ENCODE measurements at regions not wholly inside any gene's neighbourhood (a gene's known extent, or its start where the extent isn't known, plus 50 kb on each side); places are given as distances from the start of the nearest gene placed in this dataset.

GRCh38 chr10:130807096-130807495, 504.4 kb downstream of the TCERG1L start:
- ATAC-seq = no peak

- ATAC-seq = no peak
Measured at GRCh38 chr10:130807721-130808120, 503.8 kb downstream of the TCERG1L start.

- ATAC-seq = no peak
Measured at GRCh38 chr10:130808243-130808642, 503.3 kb downstream of the TCERG1L start.

- ATAC-seq = no peak
Measured at GRCh38 chr10:130808686-130809085, 502.8 kb downstream of the TCERG1L start.

DNA sequence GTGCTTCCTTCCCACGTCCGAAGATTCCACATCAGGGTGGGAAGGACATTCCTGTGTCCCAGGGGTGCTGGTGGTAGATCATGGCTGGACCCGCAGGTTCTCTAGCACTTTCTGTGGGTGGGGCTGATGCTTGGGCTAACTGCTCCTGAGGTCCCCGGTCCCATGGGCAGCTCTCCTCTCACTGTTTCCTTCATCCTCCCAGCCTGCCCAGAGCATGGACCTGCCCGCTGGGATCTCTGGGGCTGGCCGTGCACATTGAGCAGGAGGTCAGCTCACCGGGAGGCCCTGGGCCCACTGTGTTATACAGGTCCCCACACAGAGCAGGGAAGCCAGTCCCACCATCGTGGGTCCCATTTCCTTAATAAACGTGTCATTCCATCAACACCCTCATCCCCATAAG, 502.3 kb downstream of the TCERG1L start:
- no peak for ATAC-seq

- ATAC-seq = no peak
Measured at GRCh38 chr10:130809761-130810515, 501.6 kb downstream of the TCERG1L start.

GRCh38 chr10:130810856-130811255, 500.7 kb downstream of the TCERG1L start:
- ATAC-seq = no peak

DNA sequence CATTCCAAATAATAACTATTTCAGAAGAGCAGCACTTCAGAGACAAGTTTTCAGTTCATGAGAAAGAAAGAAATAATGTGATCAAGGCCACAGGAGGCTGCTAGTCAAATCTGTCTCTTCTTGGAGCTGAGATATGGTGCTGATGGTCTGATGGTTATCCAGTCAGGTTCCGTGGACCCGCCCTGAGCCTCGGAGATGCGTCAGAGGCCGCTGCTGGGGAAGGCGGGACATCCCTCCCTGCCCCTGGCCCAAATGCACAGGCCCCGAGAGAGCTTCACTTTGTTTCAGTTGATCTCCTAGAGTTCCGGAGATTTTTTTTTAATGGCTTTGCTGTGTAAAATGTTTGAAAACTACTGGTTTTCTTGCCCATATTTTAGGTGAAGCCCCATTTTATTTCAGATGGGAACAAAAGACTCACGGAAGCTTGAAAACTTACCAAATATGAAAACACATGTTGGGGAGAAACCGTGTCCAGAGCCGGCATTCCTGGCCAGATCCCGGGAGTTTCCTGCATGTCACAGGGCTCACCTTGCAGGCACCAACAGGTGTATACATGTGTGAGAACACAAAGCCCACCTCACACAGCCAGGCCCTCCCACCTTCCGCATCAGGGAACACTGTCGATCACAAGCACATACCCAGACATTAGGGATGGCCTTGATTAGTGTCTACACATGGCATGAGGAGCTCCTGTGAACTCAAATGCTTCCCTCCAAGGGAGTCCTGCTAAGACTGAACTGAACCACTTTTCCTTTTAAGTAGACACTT, 499.0 kb downstream of the TCERG1L start:
- ATAC-seq = no peak

DNA sequence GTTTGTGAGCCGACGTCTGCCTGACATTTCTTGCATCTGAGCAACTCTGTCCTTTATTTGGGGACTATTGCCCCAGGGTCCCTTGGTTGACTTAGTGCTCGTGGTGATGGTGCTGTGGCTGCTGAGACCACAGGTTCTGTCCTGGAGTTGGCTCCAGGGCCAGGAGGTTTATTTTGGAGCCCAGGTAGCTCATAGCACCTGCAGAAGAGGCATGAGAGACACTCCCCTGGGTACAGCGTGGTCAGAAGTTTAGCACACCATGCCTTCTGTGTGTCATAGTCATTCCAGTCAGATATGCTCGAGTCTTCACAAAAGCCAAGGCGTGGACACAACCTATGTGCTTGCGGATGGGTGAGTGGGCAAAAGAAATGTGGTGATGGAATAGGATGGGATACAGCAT, 496.9 kb downstream of the TCERG1L start:
- no peak for ATAC-seq

DNA sequence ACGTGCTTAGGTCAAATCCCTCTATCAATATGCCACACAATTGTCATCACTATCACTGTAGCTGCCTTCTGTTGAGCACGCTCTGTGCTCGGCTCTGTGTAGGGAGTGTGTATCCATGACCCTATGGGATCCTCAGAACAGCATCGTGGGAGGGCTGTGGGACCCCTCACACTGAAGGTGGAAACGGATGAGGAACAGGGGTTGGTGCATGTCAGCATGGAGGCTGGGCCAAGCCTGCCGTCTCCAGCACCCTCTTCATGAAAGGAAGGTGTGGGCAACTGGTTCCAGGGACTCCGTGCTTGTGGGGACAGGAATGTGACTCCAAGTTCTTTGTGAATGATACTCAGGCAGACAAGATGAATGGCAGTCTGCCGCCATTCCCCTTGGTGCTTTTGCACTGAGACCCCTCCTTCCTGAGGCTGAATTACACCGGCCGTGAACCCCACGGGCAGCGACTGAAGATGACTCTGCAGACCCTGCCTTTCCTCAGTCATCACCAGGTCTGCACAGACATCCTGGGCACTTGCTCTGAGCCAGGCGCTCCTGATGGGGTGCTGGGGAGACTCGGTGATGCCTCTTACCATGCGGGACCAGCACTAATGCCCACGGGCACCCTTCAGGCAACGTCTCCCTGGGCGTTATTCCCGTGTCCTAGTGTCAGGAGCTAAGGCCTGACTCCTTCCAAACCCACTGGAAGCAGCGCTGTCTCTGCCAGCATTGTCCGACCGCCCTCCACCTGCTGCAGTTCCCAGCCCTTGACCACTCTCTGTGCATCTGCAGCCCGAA, 495.2 kb downstream of the TCERG1L start:
- no peak for ATAC-seq

GRCh38 chr10:130817046-130817624, 494.4 kb downstream of the TCERG1L start:
- ATAC-seq = no peak

DNA sequence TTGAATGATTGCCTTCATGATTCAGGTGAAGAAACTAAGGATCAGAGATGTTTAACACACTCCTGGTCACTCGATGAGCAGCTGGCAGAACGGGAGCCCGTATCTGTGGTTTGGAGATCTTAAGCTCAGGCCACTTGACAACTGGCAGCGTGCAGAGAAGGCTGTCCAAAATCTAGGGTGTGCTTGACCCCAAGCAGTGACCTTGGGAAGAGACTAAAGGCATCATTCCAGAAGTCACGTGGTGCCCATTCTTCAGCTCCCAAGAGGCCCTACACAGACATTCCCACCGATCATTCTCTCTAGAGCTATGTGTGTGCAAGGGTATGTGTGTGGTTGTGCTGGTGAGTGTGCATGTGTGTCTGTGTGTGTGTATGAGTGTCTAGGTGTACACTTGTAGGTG, 493.8 kb downstream of the TCERG1L start:
- ATAC-seq = no peak

DNA sequence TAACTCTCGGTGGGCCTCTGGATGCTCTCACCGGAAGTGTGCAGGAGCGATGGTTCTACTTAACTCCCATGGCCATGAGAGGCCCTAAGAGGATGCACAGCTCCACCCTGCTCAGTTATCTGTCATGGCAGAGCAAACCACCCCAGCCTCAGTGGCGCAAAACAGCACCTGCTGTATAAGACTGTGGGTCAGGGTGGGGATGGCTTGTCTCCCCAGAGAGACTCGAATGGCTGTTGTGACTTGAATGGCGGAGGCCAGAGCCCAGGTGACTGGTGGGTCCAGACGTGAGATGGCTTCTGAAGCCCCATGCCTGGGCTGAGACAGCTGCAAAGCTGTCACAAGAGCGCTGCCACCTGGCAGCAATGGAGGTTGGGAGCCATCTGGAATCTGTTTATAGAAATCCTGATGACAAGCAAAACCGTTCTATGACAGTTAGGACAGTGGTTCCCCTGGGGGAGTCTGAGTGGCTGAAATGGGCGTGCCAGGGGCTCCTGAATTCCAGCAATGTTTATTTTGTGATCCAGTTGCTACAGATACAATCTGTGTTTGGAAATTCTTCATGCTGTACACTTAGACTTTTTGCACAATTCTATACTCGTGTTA, 490.5 kb downstream of the TCERG1L start:
- ATAC-seq = no peak

DNA sequence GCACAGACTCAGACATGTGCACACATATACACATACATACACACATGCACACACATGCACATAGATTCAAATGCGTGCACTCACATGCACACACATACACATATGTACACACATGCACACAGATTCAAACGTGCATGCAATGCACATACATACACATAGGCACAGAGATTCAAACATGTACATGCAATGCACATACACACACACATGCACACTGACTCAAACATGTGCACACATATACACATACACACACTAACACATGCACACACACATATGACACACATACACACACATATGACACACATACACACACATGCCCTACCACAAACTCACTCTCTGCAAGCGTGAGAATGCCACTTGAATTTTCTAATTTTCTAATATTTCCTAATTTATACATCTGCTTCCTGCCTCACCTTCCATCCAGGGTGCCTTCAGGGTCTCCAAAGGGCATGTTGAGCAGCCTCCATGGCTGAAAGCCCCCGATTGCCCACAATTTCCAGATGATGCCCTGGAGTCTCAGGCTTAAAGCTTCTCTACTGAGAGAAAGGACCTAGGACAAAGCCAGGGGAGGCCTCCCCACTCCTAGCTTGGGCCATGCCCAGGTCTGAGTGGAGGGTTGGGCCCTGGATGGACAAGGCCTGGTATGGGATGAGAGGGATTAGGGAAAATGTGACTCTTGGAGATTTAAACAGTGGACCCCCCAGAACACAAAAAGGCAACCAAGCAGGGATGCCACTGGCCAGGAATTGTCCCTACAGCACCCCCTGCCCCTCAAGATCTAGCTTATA, 487.1 kb downstream of the TCERG1L start:
- no peak for ATAC-seq

DNA sequence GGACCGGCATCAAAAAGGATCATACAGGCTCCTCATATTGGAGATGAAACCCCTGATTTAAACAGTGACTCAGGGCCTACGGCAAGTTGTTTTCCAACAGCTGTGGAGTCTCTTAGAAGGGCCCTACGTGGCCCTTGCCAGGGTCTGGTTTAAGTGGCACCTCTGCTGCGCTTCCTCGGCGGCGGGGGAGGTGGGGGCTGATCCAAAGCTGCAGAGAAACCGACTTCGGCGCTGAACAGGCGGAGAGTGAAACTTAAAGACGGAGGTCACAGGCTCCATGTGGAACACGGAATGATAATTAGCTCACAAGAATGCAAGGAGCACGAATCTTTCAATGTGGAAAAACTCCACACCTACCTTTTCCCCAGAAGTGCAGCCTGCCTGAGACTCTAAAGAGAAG, 477.9 kb downstream of the TCERG1L start:
- ATAC-seq = no peak

DNA sequence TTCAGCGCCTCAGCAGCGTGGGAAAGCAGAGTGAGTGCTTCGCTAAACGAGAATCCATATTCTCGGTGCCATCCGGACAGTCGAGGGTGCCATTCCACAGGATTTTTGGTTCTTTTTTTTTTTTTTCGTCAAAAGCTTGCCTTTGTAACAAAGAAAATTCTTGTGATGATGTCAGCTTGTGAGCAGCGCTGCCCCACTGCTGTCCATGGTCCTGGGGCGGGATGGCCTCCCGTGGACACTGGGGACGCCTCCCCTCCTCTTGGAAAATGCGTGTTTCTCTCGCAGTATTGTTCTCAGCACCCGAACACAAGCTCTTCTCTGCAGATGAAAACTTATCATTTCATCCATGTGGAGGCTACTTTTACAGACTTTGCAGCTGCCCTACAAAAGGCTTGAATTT, 477.4 kb downstream of the TCERG1L start:
- ATAC-seq = no peak

GRCh38 chr10:130834573-130834972, 476.9 kb downstream of the TCERG1L start:
- ATAC-seq = no peak

DNA sequence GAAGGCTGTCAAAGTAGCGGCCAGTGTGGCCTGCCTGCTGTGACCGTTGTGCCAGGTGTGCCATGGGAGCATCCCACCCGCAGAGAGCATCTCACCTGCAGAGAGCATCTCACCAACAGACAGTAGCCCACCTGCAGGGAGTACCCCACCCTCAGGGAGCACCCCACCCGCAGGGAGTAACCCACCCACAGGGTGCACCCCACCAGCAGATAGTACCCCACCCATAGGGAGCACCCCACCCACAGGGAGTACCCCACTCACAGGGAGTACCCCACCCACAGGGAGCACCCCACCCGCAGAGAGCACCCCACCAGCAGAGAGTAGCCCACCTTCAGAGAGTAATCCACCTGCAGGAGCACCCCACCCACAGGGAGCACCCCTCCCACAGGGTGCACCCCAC, 476.5 kb downstream of the TCERG1L start:
- no peak for ATAC-seq

GRCh38 chr10:130836344-130836743, 475.2 kb downstream of the TCERG1L start:
- ATAC-seq = no peak

DNA sequence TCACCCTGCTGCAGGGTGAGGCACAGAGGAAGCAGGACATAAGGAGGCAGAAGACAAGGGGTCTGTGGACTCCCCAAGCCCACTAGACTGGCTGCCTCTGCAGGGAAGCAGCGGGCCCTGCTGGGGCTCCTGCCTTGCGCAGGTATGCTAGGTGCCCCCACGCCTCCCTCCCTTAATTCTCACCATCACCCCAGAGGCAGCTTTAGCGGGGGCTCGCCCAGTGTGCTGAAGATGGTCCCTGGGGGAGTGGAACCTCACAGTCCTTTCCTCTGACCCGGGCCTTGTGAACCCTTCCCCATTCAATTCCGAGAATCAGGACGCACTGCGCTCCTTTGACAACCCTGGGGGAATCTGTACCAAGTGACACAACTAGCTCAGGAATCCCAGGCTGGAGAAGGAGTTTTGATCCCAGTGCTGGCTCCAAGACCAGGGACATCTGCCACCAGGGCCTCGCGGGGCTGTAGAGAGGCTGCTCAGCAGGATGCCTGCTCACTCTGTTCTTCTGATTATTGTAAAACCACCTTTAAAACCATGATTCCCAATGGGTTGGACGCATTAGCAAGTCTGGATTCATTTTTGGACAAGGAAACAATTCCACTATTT, 468.4 kb downstream of the TCERG1L start:
- peak in 1 of 2 donors; percentile 21 for ATAC-seq

DNA sequence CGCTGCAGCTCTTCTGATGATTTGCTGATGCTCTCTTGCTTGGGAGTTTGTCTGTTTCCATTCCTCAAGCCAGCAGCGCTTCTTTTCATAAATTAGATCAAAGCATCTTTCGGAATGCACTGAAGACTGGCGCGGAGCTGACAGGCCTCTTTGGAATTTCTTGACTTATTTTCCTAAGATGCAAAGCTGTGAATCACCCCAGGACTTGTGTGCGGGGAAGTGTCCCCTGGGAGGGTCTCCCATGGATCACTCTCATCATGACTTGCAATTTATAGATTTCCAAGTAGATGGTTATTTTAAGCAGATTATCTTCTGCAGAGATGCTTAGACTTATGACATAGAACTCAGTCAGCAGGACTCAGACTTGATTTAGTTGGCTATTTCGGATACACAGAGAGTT, 467.2 kb downstream of the TCERG1L start:
- ATAC-seq = no peak

Measured in activated CD4-positive, CD25-positive, alpha-beta regulatory T cell treated with anti-CD3 and anti-CD28 coated beads, Interleukin-2, amount 50 U/mL, for 24 hours (primary cell).